Activated CD8-positive, alpha-beta memory T cell treated with anti-CD3 and anti-CD28 coated beads, Interleukin-2, amount 50 U/mL, for 24 hours (primary cell): ENCODE measurements at regions not wholly inside any gene's neighbourhood (a gene's known extent, or its start where the extent isn't known, plus 50 kb on each side); places are given as distances from the start of the nearest gene placed in this dataset.
A peak's percentile ranks its signal among the peaks of the same experiment; 100 is the strongest.
"Not testable (repeated sequence)": the region's sequence is repeated elsewhere in the genome, so short reads cannot be mapped to it uniquely, and the experiment has no call there.

Experiments
- DNase-seq: peaks from one replicate; pipeline ENCODE4 v3.0.0-alpha.2; 2020; ENCODE audit errors: extremely low read depth

DNA sequence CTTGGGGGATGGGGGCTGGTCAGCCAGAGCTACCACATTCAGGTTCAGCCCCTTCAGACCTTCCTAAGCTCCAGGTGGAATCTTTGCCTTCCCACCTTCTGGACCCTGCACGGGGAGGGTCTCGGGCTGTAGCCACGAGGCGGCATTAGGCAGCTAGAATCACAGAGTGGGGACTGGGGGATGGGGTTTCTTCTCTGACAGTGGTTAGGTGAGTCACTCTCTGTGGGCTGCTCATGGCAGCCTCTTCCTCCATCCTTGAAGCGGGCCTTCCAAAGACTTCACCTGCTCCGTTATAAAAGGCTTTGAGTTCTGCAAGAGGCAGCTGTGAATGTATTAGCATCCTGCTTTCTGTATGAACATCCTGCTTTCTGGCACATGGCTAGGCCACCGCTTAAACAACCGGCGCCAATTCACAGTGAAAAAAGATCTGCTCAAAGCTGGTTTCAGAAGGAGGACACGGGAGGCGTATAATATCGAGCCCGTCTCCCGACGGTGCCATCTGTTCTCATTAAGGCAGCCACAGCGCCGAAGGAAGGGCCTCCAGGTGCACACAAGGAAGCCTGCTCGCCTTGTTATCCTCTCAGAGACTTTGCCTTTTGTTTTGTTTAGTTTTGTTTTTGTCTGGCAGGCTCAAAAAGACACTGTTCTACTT is 74.3 kb upstream of the IGFBP7 start:
- DNase-seq: no peak

DNA sequence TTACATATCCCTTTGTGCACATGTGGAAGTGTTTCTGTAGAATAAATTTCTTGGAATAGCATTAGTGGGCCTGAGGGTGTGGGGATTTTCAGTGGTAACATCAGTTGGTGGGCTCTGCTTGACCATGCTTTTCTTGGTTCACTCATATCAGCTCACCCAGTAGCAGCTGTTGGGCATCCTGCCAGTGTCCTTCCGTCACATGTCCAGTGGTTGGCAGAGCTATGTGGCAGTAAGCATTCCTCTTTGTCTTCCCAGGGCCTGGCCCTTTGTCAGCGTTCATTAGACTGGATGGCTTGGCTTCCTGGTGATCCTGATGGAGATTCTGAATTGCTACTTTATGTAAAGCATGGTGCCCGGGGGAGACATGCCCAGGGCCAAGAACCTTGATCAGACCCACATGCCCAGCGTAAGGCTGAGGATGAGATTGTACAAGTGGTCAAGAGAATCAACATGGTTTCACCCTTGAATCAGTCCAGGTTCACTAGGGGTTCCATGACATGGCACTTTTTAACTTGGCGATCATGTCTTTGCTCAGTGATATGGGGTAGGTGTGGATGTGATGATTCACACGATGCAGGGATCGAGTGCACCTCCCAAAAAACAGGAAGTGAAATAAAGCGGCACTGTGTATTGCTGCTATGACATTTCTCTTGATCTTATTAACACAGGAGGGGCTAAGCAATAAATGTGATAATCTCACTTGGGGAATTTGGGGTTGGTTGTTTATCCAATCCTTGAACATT is 72.1 kb upstream of the IGFBP7 start:
- DNase-seq: no peak

DNA sequence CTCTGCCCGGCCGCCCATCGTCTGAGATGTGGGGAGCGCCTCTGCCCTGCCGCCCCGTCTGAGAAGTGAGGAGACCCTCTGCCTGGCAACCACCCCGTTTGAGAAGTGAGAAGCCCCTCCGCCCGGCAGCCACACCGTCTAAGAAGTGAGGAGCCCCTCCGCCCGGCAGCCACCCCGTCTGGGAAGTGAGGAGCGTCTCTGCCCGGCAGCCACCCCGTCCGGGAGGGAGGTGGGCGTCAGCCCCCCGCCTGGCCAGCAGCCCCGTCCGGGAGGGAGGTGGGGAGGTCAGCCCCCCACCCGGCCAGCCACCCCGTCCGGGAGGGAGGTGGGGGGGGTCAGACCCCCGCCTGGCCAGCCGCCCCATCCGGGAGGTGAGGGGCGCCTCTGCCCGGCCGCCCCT is 63.0 kb upstream of the IGFBP7 start:
- DNase-seq: not testable (repeated sequence)

DNA sequence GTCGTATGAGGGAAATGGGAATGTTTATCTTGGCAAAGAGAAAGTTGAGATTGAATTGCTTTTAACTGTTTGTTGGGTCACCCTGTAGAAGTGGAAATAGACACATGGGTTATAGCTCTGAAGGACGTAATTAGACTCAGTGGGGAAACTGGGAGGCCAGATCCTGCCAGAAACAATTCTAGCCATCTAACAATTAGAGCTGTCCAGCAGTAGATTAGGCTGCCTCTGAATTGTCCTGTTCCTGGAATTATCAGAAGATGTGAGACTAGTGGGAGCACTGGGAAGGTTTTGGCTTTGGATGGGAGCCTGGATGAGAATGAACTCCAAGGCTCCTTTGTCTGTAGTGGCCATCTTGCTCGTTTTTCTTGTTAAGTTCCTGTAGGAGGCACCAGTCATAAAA is 61.9 kb upstream of the IGFBP7 start:
- DNase-seq: no peak

DNA sequence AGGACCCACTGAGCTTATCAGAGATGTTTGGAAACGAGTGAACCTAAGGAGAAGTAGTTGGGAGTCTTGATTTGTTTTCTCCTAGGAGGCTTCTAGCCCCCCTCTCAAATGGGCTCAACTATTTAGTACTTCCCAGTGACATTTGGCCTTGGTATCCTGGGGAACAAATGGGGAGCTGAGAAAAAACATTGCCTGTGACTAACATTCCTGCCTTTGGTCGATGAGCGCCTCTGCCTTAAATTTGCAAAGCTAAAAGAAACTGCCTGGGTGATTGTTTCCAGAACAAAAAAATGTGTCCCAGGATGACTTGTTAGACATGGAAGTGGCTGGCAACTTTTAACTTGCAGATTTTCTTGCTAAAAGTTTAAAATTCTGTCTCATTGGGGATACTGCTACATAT is 58.8 kb upstream of the IGFBP7 start:
- DNase-seq: no peak

DNA sequence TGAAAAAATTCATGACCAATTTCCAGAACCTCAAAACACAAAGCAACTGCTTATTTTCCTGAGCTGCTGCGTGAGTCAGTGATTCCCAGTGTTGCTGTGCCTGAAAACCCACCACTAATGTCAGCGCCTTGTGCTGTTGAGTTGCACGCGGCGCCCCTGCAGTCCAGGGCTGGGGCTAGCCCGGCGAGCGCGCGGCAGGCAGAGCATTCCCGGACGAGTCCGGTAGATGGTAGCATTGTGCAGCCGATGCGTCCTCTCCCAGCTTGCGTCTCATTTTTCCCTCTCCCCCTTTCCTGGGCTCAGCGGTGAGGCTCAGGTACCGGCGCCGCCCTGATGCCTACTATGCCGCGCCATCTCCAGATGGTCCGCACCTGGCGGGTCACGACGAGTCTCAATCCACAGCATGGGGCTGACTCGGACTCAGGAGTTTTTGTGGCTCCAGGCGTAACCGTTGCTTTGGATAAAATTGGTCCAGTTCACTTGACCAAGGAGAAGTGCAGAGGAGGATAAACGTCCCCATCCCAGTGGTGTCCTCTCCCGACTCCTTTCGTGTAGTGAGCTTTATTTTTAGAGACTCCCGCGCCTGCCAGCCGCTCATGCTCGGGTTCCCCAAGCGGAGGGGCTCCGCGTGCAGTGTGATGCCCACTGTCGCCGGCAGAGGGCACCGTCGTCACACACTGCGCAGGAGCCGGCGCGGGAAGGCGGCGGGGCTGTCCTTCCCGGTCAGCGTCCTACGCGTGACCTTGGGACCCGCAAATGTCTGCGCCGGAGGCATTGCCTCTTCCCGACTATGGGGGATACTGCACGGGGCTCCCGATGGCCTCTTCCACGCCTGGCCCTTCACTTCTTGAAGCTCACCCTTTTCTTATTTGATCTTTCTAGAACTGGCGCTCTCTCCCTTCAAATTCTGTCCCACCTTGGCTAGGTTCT is 53.6 kb upstream of the IGFBP7 start:
- peak; percentile 32 for DNase-seq

DNA sequence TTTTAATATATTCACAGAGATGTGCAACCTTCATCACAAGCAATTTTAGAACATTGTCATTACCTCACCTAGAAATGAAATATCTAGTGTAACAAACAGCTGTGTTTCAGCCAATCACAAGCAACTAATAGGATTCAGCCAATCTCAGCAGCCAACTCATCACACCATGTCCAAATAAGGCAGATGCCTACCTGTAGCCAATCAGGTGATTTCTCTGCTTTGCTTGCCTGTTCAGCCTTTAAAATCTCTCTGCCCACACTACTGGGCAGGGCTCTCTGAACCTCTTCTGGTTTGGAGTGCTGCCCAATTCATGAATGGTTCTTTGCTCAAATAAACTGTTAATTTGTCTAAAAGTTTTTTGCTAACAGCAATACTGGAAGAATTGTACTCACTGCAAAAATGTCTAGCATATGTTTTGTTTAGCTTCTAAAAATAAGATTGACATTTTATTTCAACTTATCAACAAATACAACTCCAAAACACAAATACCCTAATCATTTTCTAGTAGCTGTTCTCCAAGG is 52.4 kb upstream of the IGFBP7 start:
- DNase-seq: no peak
